LNCAP (cell line): ENCODE measurements at regions not wholly inside any gene's neighbourhood (a gene's known extent, or its start where the extent isn't known, plus 50 kb on each side); places are given as distances from the start of the nearest gene placed in this dataset.

Experiments
- CTCF ChIP-seq: fragments of 450-650 bp; IDR thresholded peaks from 2 replicates; pipeline ENCODE4 v1.5.1; 2017; ENCODE audit warnings: mild to moderate bottlenecking

DNA sequence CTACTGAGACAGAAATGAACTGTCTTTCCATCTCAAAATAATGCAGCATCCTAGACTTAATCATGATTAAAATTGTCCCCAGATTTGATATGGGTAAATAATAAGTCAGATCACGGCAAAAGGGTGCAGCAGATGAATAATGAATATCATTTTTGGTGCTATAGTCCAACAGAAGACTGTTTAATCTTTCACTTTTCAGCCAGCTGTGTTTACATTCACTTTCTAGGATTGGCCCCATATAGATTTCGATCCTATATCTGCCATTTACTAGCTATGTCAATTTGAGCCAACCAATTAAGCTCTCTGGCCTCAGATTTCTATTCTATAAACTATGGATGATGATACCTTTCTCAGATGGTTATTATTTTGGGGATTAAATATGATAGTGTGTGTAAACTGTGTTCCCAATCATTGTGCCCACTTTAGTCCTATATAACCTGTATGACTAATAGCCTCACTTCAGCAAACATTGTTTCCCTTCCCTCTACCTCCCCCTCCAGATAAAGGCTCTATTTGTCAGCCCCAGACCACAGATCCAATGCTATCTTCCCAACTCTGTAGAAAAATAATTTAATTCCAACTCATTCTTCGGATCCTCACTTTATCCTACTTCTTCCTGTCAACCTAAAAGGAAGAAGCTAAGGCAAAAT lies 53.6 kb upstream of the NT5E start:
- TF ChIP-seq CTCF = no peak

DNA sequence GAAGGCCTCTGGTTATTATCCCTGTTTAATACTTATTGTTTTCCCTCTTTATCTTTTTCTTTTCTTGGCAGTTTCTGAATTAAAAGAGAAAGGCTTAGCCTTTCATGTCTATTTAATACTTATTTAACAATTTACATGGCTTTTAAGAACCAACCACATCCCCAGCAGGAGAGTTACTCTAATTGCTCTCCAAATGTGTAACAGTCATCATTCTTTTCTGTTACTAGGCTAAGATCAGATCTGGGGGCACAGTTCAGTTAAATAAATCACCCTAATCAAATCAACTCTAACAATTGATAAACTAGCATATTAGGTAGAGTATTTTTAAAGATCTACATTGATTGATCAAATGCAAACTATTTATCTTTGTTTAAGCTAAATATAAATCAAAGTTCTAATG lies 54.1 kb upstream of the NT5E start:
- no peak for TF ChIP-seq CTCF

DNA sequence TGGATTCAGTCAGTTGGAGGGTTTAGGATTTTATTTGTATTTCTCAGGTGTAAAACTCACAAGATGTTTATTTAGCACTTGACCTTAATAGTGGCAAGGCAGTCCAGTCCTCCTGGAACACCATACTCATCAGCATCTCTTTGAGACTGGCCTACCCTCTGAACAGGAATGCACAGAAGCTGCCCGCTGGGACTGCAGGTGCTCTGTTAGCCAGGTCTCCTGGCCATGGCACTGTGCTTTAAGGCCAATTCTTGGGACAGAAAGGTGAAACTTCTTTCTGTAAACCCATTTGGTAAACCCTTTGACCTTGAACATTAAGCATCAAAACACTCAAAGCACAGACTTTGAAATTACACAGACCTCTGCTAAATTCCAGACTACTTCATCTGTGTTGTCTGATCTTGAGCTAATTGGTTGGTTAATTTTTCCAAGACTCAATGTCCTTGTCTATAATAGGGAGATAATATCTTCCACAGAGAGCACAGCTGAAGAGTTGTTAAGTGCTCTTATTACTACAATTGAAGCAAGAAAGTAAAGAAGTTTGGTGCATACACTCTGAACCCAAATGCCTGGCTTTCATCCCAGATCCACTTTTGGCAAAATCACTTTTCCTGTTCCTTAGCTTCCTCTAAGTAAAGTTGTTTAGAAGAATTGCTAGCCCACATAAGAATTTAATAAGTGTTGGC lies 54.9 kb upstream of the NT5E start:
- TF ChIP-seq CTCF = no peak

DNA sequence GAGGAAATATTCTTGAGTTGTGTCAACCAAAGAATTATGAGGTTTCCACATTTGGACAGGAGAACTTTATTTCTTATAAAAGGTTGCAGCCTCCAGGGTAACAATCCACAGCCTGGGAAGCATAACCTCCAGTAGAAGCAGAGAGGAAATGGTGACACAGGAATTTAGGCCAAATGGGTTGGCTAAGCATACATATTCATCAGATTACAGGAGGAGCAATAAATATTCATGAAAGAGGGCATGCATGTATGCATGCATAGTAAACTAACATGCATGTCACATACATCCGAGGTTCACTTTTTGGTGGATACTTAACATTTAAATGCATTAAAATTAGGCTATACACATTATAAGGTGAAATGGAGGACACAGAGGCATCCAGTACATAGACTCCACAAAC lies 55.7 kb upstream of the NT5E start:
- TF ChIP-seq CTCF = no peak

GRCh38 chr6:85392379-85392778 lies 57.5 kb upstream of the NT5E start:
- no peak for TF ChIP-seq CTCF

- no peak for TF ChIP-seq CTCF
These were observed 59.1 kb upstream of the NT5E start for GRCh38 chr6:85390775-85391174.

DNA sequence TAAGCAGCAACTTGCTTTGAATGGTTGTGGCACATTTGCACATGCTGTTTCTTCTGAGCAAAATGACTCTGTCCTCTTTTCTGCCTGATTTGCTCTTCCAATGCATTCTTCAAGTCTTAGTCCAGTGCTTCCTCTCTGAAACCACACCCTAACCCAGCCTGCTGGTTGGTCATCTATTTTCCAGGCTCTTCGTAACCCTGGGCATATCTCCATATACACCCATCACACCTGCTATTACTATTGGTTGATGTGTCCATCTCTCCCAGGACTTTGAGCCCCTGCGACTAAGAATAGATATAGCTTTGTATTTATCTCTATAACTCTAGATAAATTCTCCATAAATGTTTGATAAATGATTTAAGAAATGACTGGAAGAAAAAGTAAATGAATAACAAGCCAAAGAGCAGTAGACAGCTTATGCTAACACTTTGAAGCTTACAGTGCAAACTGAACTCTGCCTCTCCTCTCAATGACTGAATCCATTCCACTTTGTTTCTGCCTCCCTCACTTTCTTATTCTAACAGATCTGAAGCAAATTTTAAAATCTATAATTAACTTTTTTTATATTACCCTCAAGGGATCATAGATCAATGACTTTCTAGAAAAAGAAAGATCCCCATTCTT lies 59.7 kb upstream of the NT5E start:
- no peak for TF ChIP-seq CTCF
